KMS-11 (cell line): ENCODE measurements at regions not wholly inside any gene's neighbourhood (a gene's known extent, or its start where the extent isn't known, plus 50 kb on each side); places are given as distances from the start of the nearest gene placed in this dataset.

ENCODE experiments used
- H2AFZ ChIP-seq: fragments of 200-600 bp; sonication (generic); 2 replicates; pipeline ENCODE4 v1.6.1; 2016; ENCODE audit warnings: antibody characterized with exemption, mixed run types, low read depth
- H3K27ac ChIP-seq: fragments of 200-600 bp; sonication (generic); 2 replicates; pipeline ENCODE4 v1.6.1; 2016; ENCODE audit warnings: mild to moderate bottlenecking, mixed run types
- H3K27me3 ChIP-seq: fragments of 200-600 bp; sonication (generic); 2 replicates; pipeline ENCODE4 v1.6.1; 2017; ENCODE audit warnings: mild to moderate bottlenecking, low read depth, mixed run types, moderate library complexity; ENCODE audit not compliant: insufficient read depth
- H3K36me3 ChIP-seq: fragments of 200-600 bp; sonication (generic); 2 replicates; pipeline ENCODE4 v1.6.1; 2017; ENCODE audit warnings: mild to moderate bottlenecking, mixed run types; ENCODE audit not compliant: insufficient read depth
- H3K4me1 ChIP-seq: fragments of 200-600 bp; sonication (generic); 2 replicates; pipeline ENCODE4 v1.6.1; 2016; ENCODE audit warnings: mild to moderate bottlenecking, low read depth, mixed run types; ENCODE audit not compliant: poor library complexity, severe bottlenecking
- H3K4me2 ChIP-seq: fragments of 200-600 bp; sonication (generic); 2 replicates; pipeline ENCODE4 v1.7.0; 2016; ENCODE audit warnings: mild to moderate bottlenecking, mixed run types
- H3K4me3 ChIP-seq: fragments of 200-600 bp; sonication (generic); IDR thresholded peaks from 2 replicates; pipeline ENCODE4 v1.6.1; 2017; ENCODE audit warnings: low read depth, low read length, mixed read lengths; ENCODE audit not compliant: insufficient read depth
- H3K79me2 ChIP-seq: fragments of 200-600 bp; sonication (generic); 2 replicates; pipeline ENCODE4 v1.6.1; 2016; ENCODE audit warnings: low read depth, mixed run types; ENCODE audit not compliant: insufficient read depth
- H3K9ac ChIP-seq: fragments of 200-600 bp; sonication (generic); 2 replicates; pipeline ENCODE4 v1.6.1; 2016; ENCODE audit warnings: mild to moderate bottlenecking, mixed run types
- H4K20me1 ChIP-seq: fragments of 200-600 bp; sonication (generic); 2 replicates; pipeline ENCODE4 v1.6.1; 2016; ENCODE audit warnings: mild to moderate bottlenecking, mixed run types; ENCODE audit not compliant: insufficient read depth
- CTCF ChIP-seq: fragments of 200-600 bp; sonication (generic); conservative IDR thresholded peaks from 2 replicates; pipeline ENCODE4 v1.6.1; 2017; ENCODE audit warnings: low read depth, mild to moderate bottlenecking, antibody characterized with exemption, low read length, moderate library complexity, mixed read lengths

DNA sequence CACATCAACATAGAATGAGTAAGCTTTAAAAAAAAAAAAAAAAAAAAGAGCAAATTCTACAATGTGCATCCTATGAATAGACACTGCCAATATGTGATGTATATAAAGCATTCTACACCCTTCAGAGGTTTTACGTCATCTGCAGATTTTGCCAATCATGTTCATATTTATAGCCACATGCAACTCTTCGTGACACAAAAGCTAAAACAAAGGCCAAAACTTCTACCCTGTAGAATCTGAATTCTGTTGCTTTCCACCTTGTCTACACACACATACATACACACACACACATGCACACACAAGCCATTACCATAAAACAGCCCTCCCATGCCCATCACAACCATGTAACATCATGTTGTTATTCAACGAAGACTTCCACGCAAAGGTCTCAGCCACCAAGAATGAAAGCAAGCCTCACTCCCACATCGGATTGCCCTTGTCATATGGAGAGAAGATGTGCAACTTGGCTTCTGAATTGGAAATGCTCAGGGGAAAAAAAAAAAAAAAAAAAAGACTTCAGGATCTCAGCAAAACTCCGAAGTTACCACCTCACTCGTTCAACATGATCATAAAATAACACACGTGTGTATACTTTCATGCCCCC is 479.4 kb upstream of the JARID2 start:
- H2AFZ ChIP-seq: no peak overlapping the region
- no peak overlapping the region for H3K4me3 ChIP-seq
- H3K27me3 ChIP-seq: no peaks in the 10 kb centered on the region
- no peaks in the 10 kb centered on the region for H3K79me2 ChIP-seq
- no peak for TF ChIP-seq CTCF
- H3K36me3 ChIP-seq: no peaks in the 10 kb centered on the region
- no peak overlapping the region for H3K9ac ChIP-seq
- no peak overlapping the region for H3K4me2 ChIP-seq
- H3K4me1 ChIP-seq: peaks cover 6% of the 10 kb centered on the region
- no peak overlapping the region for H3K27ac ChIP-seq
- H4K20me1 ChIP-seq: no peaks in the 10 kb centered on the region

- H2AFZ ChIP-seq: no peak overlapping the region
- no peak overlapping the region for H3K27ac ChIP-seq
- H3K79me2 ChIP-seq: no peaks in the 10 kb centered on the region
- H3K9ac ChIP-seq: no peak overlapping the region
- no peaks in the 10 kb centered on the region for H3K27me3 ChIP-seq
- H3K4me3 ChIP-seq: no peak overlapping the region
- TF ChIP-seq CTCF: no peak
- H3K4me2 ChIP-seq: no peak overlapping the region
- no peaks in the 10 kb centered on the region for H3K36me3 ChIP-seq
- no peaks in the 10 kb centered on the region for H4K20me1 ChIP-seq
- H3K4me1 ChIP-seq: peaks cover 6% of the 10 kb centered on the region
These were observed 478.6 kb upstream of the JARID2 start for GRCh38 chr6:14767226-14767625.

- no peak for TF ChIP-seq CTCF
- H3K4me2 ChIP-seq: no peak overlapping the region
- no peak overlapping the region for H2AFZ ChIP-seq
These were observed 475.8 kb upstream of the JARID2 start for GRCh38 chr6:14770040-14770439.

GRCh38 chr6:14770572-14770971 is 475.3 kb upstream of the JARID2 start:
- Histone ChIP-seq H3K4me3 (no peak overlapping the region), H3K27me3 (no peaks in the 10 kb centered on the region), H3K9ac (no peak overlapping the region), H3K36me3 (no peaks in the 10 kb centered on the region), H3K79me2 (no peaks in the 10 kb centered on the region), H3K4me1 (peaks cover 6% of the 10 kb centered on the region), H2AFZ (no peak overlapping the region), H3K27ac (no peak overlapping the region), H4K20me1 (no peaks in the 10 kb centered on the region), H3K4me2 (no peak overlapping the region)
- no peak for TF ChIP-seq CTCF

More at GRCh38 chr6:14770040-14770439, 475.8 kb upstream of the JARID2 start:
- Histone ChIP-seq H3K9ac (no peak overlapping the region), H3K4me1 (peaks cover 6% of the 10 kb centered on the region), H3K27me3 (no peaks in the 10 kb centered on the region), H3K79me2 (no peaks in the 10 kb centered on the region), H3K36me3 (no peaks in the 10 kb centered on the region), H3K4me3 (no peak overlapping the region), H4K20me1 (no peaks in the 10 kb centered on the region), H3K27ac (no peak overlapping the region)
